ENCODE measurements at regions not wholly inside any gene's neighbourhood (a gene's known extent, or its start where the extent isn't known, plus 50 kb on each side); places are given as distances from the start of the nearest gene placed in this dataset.

DNA sequence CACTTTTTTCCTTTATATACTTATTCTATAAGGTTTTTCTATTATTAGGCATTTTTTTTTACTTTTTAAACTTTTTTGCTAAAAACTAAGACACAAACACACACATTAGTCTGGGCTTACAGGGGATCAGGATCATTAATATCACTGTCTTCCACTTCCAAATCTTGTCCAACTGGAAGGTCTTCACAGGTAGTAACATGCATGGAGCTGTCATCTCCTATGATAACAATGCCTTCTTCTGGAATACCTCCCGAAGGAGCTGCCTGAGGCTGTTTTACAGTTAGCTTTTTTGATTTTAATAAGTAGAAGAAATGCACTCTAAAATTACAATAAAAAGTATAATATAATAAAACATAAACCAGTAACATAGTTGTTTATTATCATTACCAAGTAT lies 345.5 kb upstream of the PTGER4 start:
- Histone ChIP-seq H3K4me1 (ENCODE audit: insufficient read depth, low read length) (no peaks in the 10 kb centered on the region), H3K9ac (ENCODE audit: low read length) (no peak overlapping the region), H3K9me3 (ENCODE audit: low read length) (no peaks in the 10 kb centered on the region), H3K36me3 (ENCODE audit: insufficient read depth, low read length) (no peaks in the 10 kb centered on the region), H3K27me3 (ENCODE audit: control insufficient read depth in 1 of 2, insufficient read depth in 2 of 2, low read length in 2 of 2) (no peaks in the 10 kb centered on the region), H3K4me3 (ENCODE audit: low read depth in 1 of 2, low read length in 2 of 2) (no peak overlapping the region), H3K27ac (ENCODE audit: low read depth, low read length) (no peak overlapping the region)

DNA sequence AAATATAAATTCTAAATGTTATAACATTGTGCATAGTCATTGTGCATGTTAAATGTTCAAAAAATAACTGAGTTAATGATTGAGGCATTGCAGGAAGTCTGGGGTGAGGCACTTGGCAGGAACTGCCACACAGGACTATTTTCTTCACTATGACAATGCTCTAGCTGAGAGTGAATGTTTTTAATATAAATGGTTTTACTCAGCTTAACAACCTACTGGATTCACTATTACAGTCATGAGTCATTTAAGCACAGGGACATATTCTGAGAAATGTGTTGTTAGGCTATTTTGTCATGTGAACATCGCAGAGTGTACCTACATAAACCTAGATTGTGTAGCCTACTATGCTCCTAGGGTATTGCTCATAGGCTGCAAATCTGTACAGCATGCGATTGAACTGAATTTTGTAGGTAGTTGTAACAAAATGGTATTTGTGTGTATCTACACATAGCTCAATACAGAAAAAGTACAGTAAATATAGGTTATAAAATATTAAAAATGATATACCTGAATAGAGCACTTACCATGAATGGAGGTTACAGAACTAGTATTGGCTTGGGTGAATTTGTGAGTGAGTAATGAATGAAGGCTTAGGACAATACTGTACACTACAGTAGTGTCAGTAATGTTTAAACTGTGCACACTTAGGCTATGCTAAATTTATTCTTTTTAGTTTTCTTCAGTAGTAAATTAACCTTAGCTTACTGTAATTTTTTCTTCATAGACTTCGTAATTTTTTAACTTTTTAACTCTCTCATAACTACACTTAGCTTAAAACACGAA lies 346.1 kb upstream of the PTGER4 start:
- Histone ChIP-seq H3K27ac (ENCODE audit: low read depth, low read length) (no peak overlapping the region), H3K4me1 (ENCODE audit: insufficient read depth, low read length) (no peaks in the 10 kb centered on the region), H3K9me3 (ENCODE audit: low read length) (no peaks in the 10 kb centered on the region), H3K9ac (ENCODE audit: low read length) (no peak overlapping the region), H3K27me3 (ENCODE audit: control insufficient read depth in 1 of 2, insufficient read depth in 2 of 2, low read length in 2 of 2) (no peaks in the 10 kb centered on the region), H3K36me3 (ENCODE audit: insufficient read depth, low read length) (no peaks in the 10 kb centered on the region), H3K4me3 (ENCODE audit: low read depth in 1 of 2, low read length in 2 of 2) (no peak overlapping the region)

DNA sequence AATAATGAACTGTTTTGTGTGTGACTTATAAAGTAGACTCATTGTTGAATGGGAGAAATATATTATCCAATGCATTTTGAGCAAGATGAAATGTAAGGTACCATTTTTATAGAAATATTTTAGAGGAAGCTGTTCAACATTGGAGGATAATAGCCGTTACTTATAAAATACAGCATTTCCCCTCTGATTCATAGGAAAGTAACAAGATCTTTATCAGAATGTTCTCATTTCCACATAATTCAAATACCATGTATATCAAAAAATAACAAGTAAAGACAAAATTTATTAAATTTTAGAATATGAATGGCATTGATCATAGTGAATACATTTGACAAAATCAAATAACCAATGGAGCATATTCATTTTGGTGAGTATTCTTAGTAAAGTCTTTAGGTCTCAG lies 346.7 kb upstream of the PTGER4 start:
- H3K27ac ChIP-seq (ENCODE audit: low read depth, low read length) = no peak overlapping the region
- H3K4me1 ChIP-seq (ENCODE audit: insufficient read depth, low read length) = no peaks in the 10 kb centered on the region
- no peak overlapping the region for H3K4me3 ChIP-seq (ENCODE audit: low read depth in 1 of 2, low read length in 2 of 2)
- no peaks in the 10 kb centered on the region for H3K27me3 ChIP-seq (ENCODE audit: control insufficient read depth in 1 of 2, insufficient read depth in 2 of 2, low read length in 2 of 2)
- no peak overlapping the region for H3K9ac ChIP-seq (ENCODE audit: low read length)
- no peaks in the 10 kb centered on the region for H3K36me3 ChIP-seq (ENCODE audit: insufficient read depth, low read length)
- H3K9me3 ChIP-seq (ENCODE audit: low read length) = no peaks in the 10 kb centered on the region

DNA sequence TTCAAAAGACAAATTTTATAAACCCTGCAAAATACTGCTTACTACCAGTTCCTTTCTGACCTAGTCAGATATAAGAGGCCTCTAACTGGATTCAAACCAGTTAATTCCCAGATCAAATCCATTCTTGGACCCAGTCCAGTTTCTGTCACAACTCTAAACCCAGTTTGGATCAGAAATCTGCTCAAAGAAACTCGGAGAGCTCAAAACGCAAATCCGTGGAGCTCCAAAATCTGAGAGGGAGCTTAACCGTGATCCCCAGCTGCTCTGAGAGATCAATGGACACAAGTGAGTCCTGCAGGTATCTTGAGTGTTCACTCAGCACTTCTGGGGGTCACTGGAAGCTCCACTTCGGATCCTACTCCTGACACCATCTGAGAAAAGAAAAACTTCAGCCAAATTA lies 348.1 kb upstream of the PTGER4 start:
- no peaks in the 10 kb centered on the region for H3K36me3 ChIP-seq (ENCODE audit: insufficient read depth, low read length)
- no peak overlapping the region for H3K9ac ChIP-seq (ENCODE audit: low read length)

DNA sequence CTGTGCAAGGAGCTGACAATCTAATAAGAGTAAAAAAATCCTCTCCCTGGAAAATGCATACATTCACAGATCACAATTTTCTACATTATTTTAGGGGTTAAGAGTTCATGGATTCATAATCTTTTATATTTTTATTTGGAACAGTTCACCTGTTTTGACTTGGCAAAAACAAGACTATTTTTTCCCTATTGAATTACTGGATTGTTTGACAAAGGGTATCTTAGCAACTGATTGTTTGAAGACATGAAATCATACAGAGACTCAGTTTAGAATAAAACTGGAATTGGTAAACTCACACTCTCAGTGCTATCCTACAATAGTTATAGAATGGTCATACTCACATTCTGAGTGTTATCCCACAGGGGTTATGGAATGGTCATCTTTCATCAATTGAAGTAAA lies 358.2 kb upstream of the PTGER4 start:
- Histone ChIP-seq H3K36me3 (ENCODE audit: insufficient read depth, low read length) (no peaks in the 10 kb centered on the region), H3K9me3 (ENCODE audit: low read length) (no peaks in the 10 kb centered on the region), H3K27ac (ENCODE audit: low read depth, low read length) (no peak overlapping the region), H3K27me3 (ENCODE audit: control insufficient read depth in 1 of 2, insufficient read depth in 2 of 2, low read length in 2 of 2) (no peaks in the 10 kb centered on the region), H3K4me3 (ENCODE audit: low read depth in 1 of 2, low read length in 2 of 2) (no peak overlapping the region), H3K9ac (ENCODE audit: low read length) (no peak overlapping the region), H3K4me1 (ENCODE audit: insufficient read depth, low read length) (no peaks in the 10 kb centered on the region)

More for the DNA sequence above, 348.1 kb upstream of the PTGER4 start:
- Histone ChIP-seq H3K4me1 (ENCODE audit: insufficient read depth, low read length) (no peaks in the 10 kb centered on the region), H3K9me3 (ENCODE audit: low read length) (no peaks in the 10 kb centered on the region), H3K27ac (ENCODE audit: low read depth, low read length) (no peak overlapping the region), H3K27me3 (ENCODE audit: control insufficient read depth in 1 of 2, insufficient read depth in 2 of 2, low read length in 2 of 2) (no peaks in the 10 kb centered on the region), H3K4me3 (ENCODE audit: low read depth in 1 of 2, low read length in 2 of 2) (no peak overlapping the region)

DNA sequence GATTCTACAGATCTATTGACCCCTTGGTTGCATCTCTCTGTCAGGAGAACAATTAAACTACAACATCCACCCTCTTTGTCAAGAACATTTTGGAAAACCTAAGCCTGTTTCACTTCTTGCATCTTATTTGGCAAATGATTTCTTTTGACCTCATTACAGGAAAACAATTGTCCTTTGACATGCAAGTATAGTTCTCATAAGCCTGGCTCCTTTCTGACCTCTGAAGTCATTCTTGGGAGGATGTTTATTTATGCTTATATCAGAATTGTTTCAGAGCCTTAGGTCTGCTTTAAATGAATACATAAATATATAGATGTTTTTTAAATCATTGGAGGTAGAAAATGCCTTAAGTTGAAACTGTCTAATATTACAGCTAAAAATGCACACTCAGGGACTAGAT lies 361.3 kb upstream of the PTGER4 start:
- no peaks in the 10 kb centered on the region for H3K36me3 ChIP-seq (ENCODE audit: insufficient read depth, low read length)
- no peaks in the 10 kb centered on the region for H3K9me3 ChIP-seq (ENCODE audit: low read length)
- H3K4me1 ChIP-seq (ENCODE audit: insufficient read depth, low read length) = no peaks in the 10 kb centered on the region
- no peaks in the 10 kb centered on the region for H3K27me3 ChIP-seq (ENCODE audit: control insufficient read depth in 1 of 2, insufficient read depth in 2 of 2, low read length in 2 of 2)
- no peak overlapping the region for H3K27ac ChIP-seq (ENCODE audit: low read depth, low read length)
- H3K9ac ChIP-seq (ENCODE audit: low read length) = no peak overlapping the region
- H3K4me3 ChIP-seq (ENCODE audit: low read depth in 1 of 2, low read length in 2 of 2) = no peak overlapping the region

DNA sequence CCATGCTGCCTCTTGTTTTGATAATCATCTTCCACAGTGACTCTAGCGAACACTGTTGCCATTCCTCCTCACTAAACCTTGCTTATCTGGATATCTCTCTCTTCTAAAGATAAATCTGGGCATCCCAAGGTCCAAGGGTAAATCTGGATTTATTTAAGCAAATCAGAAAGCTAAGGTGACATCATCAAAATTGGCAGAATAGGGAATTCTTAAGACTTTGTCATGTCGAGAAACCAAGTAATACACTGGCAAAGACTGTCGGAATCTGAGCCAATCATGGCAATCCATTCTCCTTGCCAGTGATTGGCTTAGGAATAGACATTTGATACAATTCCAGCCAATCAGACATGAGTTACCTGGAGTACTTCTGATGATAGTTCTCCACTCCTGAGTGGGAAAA lies 362.7 kb upstream of the PTGER4 start:
- H3K4me1 ChIP-seq (ENCODE audit: insufficient read depth, low read length) = no peaks in the 10 kb centered on the region
- no peaks in the 10 kb centered on the region for H3K9me3 ChIP-seq (ENCODE audit: low read length)
- H3K27me3 ChIP-seq (ENCODE audit: control insufficient read depth in 1 of 2, insufficient read depth in 2 of 2, low read length in 2 of 2) = no peaks in the 10 kb centered on the region
- H3K4me3 ChIP-seq (ENCODE audit: low read depth in 1 of 2, low read length in 2 of 2) = no peak overlapping the region
- no peak overlapping the region for H3K27ac ChIP-seq (ENCODE audit: low read depth, low read length)
- no peak overlapping the region for H3K9ac ChIP-seq (ENCODE audit: low read length)
- H3K36me3 ChIP-seq (ENCODE audit: insufficient read depth, low read length) = no peaks in the 10 kb centered on the region

DNA sequence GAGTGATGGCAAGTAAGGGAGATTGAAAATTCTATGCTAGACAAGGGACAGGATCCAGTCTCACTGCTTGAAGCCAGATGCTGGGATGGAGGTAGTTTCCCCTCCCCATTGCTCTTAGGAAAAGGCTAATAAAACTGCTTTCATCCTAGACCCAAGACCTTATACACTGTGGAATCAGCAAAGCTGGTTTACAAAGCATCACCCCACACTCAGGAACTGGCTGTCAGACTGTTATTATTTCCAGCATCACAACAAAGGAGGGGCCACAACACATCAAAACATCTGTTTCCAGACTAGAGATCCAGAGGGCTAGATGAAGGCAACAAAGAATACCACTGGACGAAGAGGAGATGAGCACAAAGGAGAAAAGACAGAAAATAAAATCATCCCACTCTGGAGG lies 364.6 kb upstream of the PTGER4 start:
- Histone ChIP-seq H3K27ac (ENCODE audit: low read depth, low read length) (no peak overlapping the region), H3K36me3 (ENCODE audit: insufficient read depth, low read length) (no peaks in the 10 kb centered on the region), H3K4me3 (ENCODE audit: low read depth in 1 of 2, low read length in 2 of 2) (no peak overlapping the region), H3K27me3 (ENCODE audit: control insufficient read depth in 1 of 2, insufficient read depth in 2 of 2, low read length in 2 of 2) (no peaks in the 10 kb centered on the region), H3K4me1 (ENCODE audit: insufficient read depth, low read length) (no peaks in the 10 kb centered on the region), H3K9ac (ENCODE audit: low read length) (no peak overlapping the region), H3K9me3 (ENCODE audit: low read length) (no peaks in the 10 kb centered on the region)

DNA sequence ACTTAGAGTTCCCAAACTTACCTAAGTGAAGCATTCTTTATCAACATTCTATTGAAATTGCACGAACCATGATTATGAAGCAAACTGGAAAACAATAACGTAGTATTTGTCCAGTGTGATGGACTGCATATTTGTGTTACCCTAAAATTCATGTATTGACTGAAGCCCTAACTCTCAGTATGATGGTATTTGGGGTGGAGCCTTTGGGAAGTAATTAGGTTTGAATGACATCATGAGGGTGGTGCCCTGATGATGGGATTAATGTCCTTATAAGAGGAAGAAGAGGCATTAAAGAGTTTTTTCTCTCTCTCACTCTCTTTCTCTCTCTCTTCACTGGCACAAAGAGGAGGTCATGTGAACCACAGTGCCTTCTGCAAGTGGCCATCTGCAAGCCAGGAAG lies 365.4 kb upstream of the PTGER4 start:
- Histone ChIP-seq H3K4me3 (ENCODE audit: low read depth in 1 of 2, low read length in 2 of 2) (no peak overlapping the region), H3K9me3 (ENCODE audit: low read length) (no peaks in the 10 kb centered on the region), H3K9ac (ENCODE audit: low read length) (no peak overlapping the region), H3K27ac (ENCODE audit: low read depth, low read length) (no peak overlapping the region), H3K27me3 (ENCODE audit: control insufficient read depth in 1 of 2, insufficient read depth in 2 of 2, low read length in 2 of 2) (no peaks in the 10 kb centered on the region), H3K36me3 (ENCODE audit: insufficient read depth, low read length) (no peaks in the 10 kb centered on the region), H3K4me1 (ENCODE audit: insufficient read depth, low read length) (no peaks in the 10 kb centered on the region)

DNA sequence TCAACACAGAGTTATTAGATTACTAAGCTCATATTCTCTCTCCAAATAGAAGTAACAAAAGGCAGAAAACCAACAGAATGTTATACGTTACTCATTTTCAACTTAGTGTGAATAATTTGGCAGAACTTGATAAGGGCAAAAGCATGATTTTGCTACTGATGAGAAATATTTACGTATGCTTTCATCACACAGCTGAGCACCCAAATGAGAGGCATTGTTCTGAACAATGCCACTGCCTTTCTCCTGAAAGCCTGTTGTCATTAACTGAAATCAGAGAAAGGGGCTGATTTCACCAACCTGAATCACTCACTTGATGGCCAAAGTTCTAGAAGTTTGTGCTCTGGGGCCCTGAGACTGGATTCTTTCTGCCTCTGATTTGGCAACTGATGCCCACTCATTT lies 367.5 kb upstream of the PTGER4 start:
- no peak overlapping the region for H3K27ac ChIP-seq (ENCODE audit: low read depth, low read length)
- H3K4me1 ChIP-seq (ENCODE audit: insufficient read depth, low read length) = no peaks in the 10 kb centered on the region
- no peaks in the 10 kb centered on the region for H3K36me3 ChIP-seq (ENCODE audit: insufficient read depth, low read length)
- H3K9ac ChIP-seq (ENCODE audit: low read length) = no peak overlapping the region
- no peaks in the 10 kb centered on the region for H3K27me3 ChIP-seq (ENCODE audit: control insufficient read depth in 1 of 2, insufficient read depth in 2 of 2, low read length in 2 of 2)
- no peak overlapping the region for H3K4me3 ChIP-seq (ENCODE audit: low read depth in 1 of 2, low read length in 2 of 2)
- no peaks in the 10 kb centered on the region for H3K9me3 ChIP-seq (ENCODE audit: low read length)

DNA sequence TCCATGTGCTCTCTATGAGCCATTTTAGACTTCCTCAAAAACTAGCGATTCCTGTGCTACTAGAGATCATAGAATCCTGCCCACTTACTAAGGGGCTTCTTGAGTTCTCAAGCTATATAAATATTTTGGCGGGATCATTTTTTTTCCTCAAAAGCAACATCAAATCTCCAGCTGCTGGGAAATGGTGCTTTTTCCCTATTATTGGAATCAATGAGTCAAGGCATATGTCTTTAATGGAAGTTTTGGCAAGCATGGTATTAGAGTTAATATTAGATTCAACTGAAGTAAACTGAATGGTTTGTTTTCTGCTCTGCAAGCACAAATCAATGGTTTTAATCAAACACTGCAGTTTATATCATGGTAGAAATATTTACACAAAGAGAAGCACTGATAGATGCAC lies 369.9 kb upstream of the PTGER4 start:
- no peaks in the 10 kb centered on the region for H3K27me3 ChIP-seq (ENCODE audit: control insufficient read depth in 1 of 2, insufficient read depth in 2 of 2, low read length in 2 of 2)
- no peak overlapping the region for H3K4me3 ChIP-seq (ENCODE audit: low read depth in 1 of 2, low read length in 2 of 2)

DNA sequence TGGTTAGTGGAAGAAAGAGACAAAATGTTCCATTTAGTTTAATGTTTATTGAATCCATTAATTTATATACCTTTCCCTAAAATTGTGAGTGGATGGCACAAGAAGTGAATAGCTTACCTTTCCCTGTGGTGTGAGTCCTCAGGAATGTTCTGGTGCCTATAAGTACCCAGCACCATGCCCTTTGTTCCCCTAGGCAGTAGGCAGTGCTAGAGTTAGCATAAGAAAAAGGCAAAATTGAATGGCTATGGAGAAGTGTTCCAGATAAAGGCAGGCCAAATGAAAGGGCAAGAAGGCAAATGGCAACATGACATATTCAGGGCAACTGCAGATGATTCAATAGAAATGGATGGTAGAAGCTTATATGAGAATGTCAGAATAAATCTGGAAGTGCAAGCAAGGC lies 370.8 kb upstream of the PTGER4 start:
- no peak overlapping the region for H3K27ac ChIP-seq (ENCODE audit: low read depth, low read length)
- H3K4me3 ChIP-seq (ENCODE audit: low read depth in 1 of 2, low read length in 2 of 2) = no peak overlapping the region
- no peaks in the 10 kb centered on the region for H3K4me1 ChIP-seq (ENCODE audit: insufficient read depth, low read length)
- no peak overlapping the region for H3K9ac ChIP-seq (ENCODE audit: low read length)
- H3K27me3 ChIP-seq (ENCODE audit: control insufficient read depth in 1 of 2, insufficient read depth in 2 of 2, low read length in 2 of 2) = no peaks in the 10 kb centered on the region
- no peaks in the 10 kb centered on the region for H3K9me3 ChIP-seq (ENCODE audit: low read length)
- no peaks in the 10 kb centered on the region for H3K36me3 ChIP-seq (ENCODE audit: insufficient read depth, low read length)

More for the DNA sequence above, 369.9 kb upstream of the PTGER4 start:
- Histone ChIP-seq H3K9me3 (ENCODE audit: low read length) (no peaks in the 10 kb centered on the region), H3K27ac (ENCODE audit: low read depth, low read length) (no peak overlapping the region), H3K4me1 (ENCODE audit: insufficient read depth, low read length) (no peaks in the 10 kb centered on the region), H3K36me3 (ENCODE audit: insufficient read depth, low read length) (no peaks in the 10 kb centered on the region), H3K9ac (ENCODE audit: low read length) (no peak overlapping the region)
